Stimulated activated effector memory CD8-positive, alpha-beta T cell treated with anti-CD3 and anti-CD28 coated beads, Interleukin-12 subunit alpha, Interleukin-12 subunit beta, amount 100 ng/mL, for 72 hours (primary cell): ENCODE measurements at regions not wholly inside any gene's neighbourhood (a gene's known extent, or its start where the extent isn't known, plus 50 kb on each side); places are given as distances from the start of the nearest gene placed in this dataset.
"Not testable (repeated sequence)": the region's sequence is repeated elsewhere in the genome, so short reads cannot be mapped to it uniquely, and the experiment has no call there.

Experiments used
- ATAC-seq: fragments of 150-1000 bp; cut with Tn5 transposase; 2 replicates; pipeline ENCODE4 v1.10.0; 2021
- DNase-seq, 2 donors: peaks; one replicate each; pipeline ENCODE4 v3.0.0; 2021 to 2022; ENCODE audit warnings: low spot score in 2 of 2
- H3K27ac Mint-ChIP-seq: one replicate; pipeline ENCODE4 v1.8.0; 2022; ENCODE audit warnings: mild to moderate bottlenecking, mixed read lengths
- H3K36me3 Mint-ChIP-seq: one replicate; pipeline ENCODE4 v1.8.0; 2022; ENCODE audit warnings: mild to moderate bottlenecking, mixed read lengths
- H3K4me1 Mint-ChIP-seq: one replicate; pipeline ENCODE4 v1.8.0; 2022; ENCODE audit warnings: mixed read lengths
- H3K4me3 Mint-ChIP-seq: one replicate; pipeline ENCODE4 v1.8.0; 2022; ENCODE audit warnings: mild to moderate bottlenecking, mixed read lengths
- H3K9me3 Mint-ChIP-seq: one replicate; pipeline ENCODE4 v1.8.0; 2022; ENCODE audit warnings: mixed read lengths

- Mint-ChIP-seq H3K9me3 (peaks cover 8% of the 10 kb centered on the region), H3K4me1 (no peaks in the 10 kb centered on the region), H3K4me3 (no peak overlapping the region), H3K36me3 (no peaks in the 10 kb centered on the region), H3K27ac (no peak overlapping the region)
- ATAC-seq: no peak
- DNase-seq: no peak
These were observed 90.0 kb downstream of the CAPZA3 start for GRCh38 chr12:18827913-18828312.

- no peak overlapping the region for H3K4me3 Mint-ChIP-seq
- peaks cover 8% of the 10 kb centered on the region for H3K9me3 Mint-ChIP-seq
- ATAC-seq: no peak
These were observed 90.6 kb downstream of the CAPZA3 start for GRCh38 chr12:18828483-18828882.

GRCh38 chr12:18828987-18829386, 91.1 kb downstream of the CAPZA3 start:
- Mint-ChIP-seq H3K27ac (no peak overlapping the region), H3K4me3 (no peak overlapping the region), H3K4me1 (no peaks in the 10 kb centered on the region), H3K36me3 (no peaks in the 10 kb centered on the region), H3K9me3 (peaks cover 8% of the 10 kb centered on the region)
- ATAC-seq: no peak
- no peak for DNase-seq

More at GRCh38 chr12:18828483-18828882, 90.6 kb downstream of the CAPZA3 start:
- Mint-ChIP-seq H3K27ac (no peak overlapping the region), H3K36me3 (no peaks in the 10 kb centered on the region), H3K4me1 (no peaks in the 10 kb centered on the region)
- no peak for DNase-seq

GRCh38 chr12:18832932-18833331, 95.0 kb downstream of the CAPZA3 start:
- not testable (repeated sequence) for H3K27ac Mint-ChIP-seq, H3K4me3 Mint-ChIP-seq, ATAC-seq, H3K36me3 Mint-ChIP-seq, H3K9me3 Mint-ChIP-seq, DNase-seq, H3K4me1 Mint-ChIP-seq

GRCh38 chr12:18837025-18837424, 99.1 kb downstream of the CAPZA3 start:
- H3K4me1 Mint-ChIP-seq: no peaks in the 10 kb centered on the region
- no peaks in the 10 kb centered on the region for H3K9me3 Mint-ChIP-seq
- ATAC-seq (no peak), DNase-seq (no peak)
- no peak overlapping the region for H3K27ac Mint-ChIP-seq
- H3K4me3 Mint-ChIP-seq: no peak overlapping the region
- H3K36me3 Mint-ChIP-seq: no peaks in the 10 kb centered on the region

- Mint-ChIP-seq H3K36me3 (no peaks in the 10 kb centered on the region), H3K9me3 (no peaks in the 10 kb centered on the region), H3K27ac (no peak overlapping the region), H3K4me1 (no peaks in the 10 kb centered on the region), H3K4me3 (no peak overlapping the region)
- DNase-seq: no peak
- ATAC-seq: no peak
These were observed 99.6 kb downstream of the CAPZA3 start for GRCh38 chr12:18837505-18837904.

GRCh38 chr12:18840997-18841396, 103.1 kb downstream of the CAPZA3 start:
- H3K4me1 Mint-ChIP-seq, H3K9me3 Mint-ChIP-seq, H3K4me3 Mint-ChIP-seq, DNase-seq, H3K36me3 Mint-ChIP-seq, H3K27ac Mint-ChIP-seq, ATAC-seq: not testable (repeated sequence)

GRCh38 chr12:18849080-18849479, 111.2 kb downstream of the CAPZA3 start:
- H3K36me3 Mint-ChIP-seq: no peaks in the 10 kb centered on the region
- ATAC-seq (peak; percentile 50), DNase-seq (no peak)
- no peaks in the 10 kb centered on the region for H3K9me3 Mint-ChIP-seq
- no peak overlapping the region for H3K4me3 Mint-ChIP-seq
- H3K27ac Mint-ChIP-seq: no peak overlapping the region
- no peaks in the 10 kb centered on the region for H3K4me1 Mint-ChIP-seq

GRCh38 chr12:18849761-18850160, 111.8 kb downstream of the CAPZA3 start:
- H3K36me3 Mint-ChIP-seq: no peaks in the 10 kb centered on the region
- no peak overlapping the region for H3K27ac Mint-ChIP-seq
- DNase-seq (no peak), ATAC-seq (no peak)
- no peaks in the 10 kb centered on the region for H3K4me1 Mint-ChIP-seq
- no peak overlapping the region for H3K4me3 Mint-ChIP-seq
- no peaks in the 10 kb centered on the region for H3K9me3 Mint-ChIP-seq

GRCh38 chr12:18850752-18851151, 112.8 kb downstream of the CAPZA3 start:
- no peaks in the 10 kb centered on the region for H3K9me3 Mint-ChIP-seq
- ATAC-seq: no peak
- no peaks in the 10 kb centered on the region for H3K4me1 Mint-ChIP-seq
- no peak overlapping the region for H3K4me3 Mint-ChIP-seq
- H3K36me3 Mint-ChIP-seq: no peaks in the 10 kb centered on the region
- no peak for DNase-seq
- H3K27ac Mint-ChIP-seq: no peak overlapping the region

GRCh38 chr12:18851271-18851670, 113.4 kb downstream of the CAPZA3 start:
- Mint-ChIP-seq H3K27ac (no peak overlapping the region), H3K4me3 (no peak overlapping the region), H3K9me3 (no peaks in the 10 kb centered on the region), H3K4me1 (no peaks in the 10 kb centered on the region), H3K36me3 (no peaks in the 10 kb centered on the region)
- no peak for ATAC-seq
- DNase-seq: no peak

GRCh38 chr12:18853570-18854366, 115.8 kb downstream of the CAPZA3 start:
- no peak for DNase-seq

GRCh38 chr12:18857656-18858055, 119.7 kb downstream of the CAPZA3 start:
- no peaks in the 10 kb centered on the region for H3K4me1 Mint-ChIP-seq
- no peak overlapping the region for H3K4me3 Mint-ChIP-seq
- no peaks in the 10 kb centered on the region for H3K9me3 Mint-ChIP-seq
- H3K36me3 Mint-ChIP-seq: no peaks in the 10 kb centered on the region
- H3K27ac Mint-ChIP-seq: no peak overlapping the region
- ATAC-seq (peak; percentile 42), DNase-seq (no peak)

More at GRCh38 chr12:18853570-18854366, 115.8 kb downstream of the CAPZA3 start:
- Mint-ChIP-seq H3K4me3 (no peak overlapping the region), H3K27ac (no peak overlapping the region), H3K36me3 (no peaks in the 10 kb centered on the region), H3K9me3 (no peaks in the 10 kb centered on the region), H3K4me1 (no peaks in the 10 kb centered on the region)
- no peak for ATAC-seq

- DNase-seq: no peak
- H3K4me1 Mint-ChIP-seq: no peaks in the 10 kb centered on the region
- no peaks in the 10 kb centered on the region for H3K9me3 Mint-ChIP-seq
- no peak for ATAC-seq
- no peaks in the 10 kb centered on the region for H3K36me3 Mint-ChIP-seq
- no peak overlapping the region for H3K4me3 Mint-ChIP-seq
- no peak overlapping the region for H3K27ac Mint-ChIP-seq
These were observed 121.5 kb downstream of the CAPZA3 start for GRCh38 chr12:18859400-18859799.

GRCh38 chr12:18861287-18861858, 123.5 kb downstream of the CAPZA3 start:
- H3K9me3 Mint-ChIP-seq: no peaks in the 10 kb centered on the region
- DNase-seq: no peak
- no peak for ATAC-seq
- H3K4me1 Mint-ChIP-seq: no peaks in the 10 kb centered on the region
- H3K4me3 Mint-ChIP-seq: no peak overlapping the region
- H3K27ac Mint-ChIP-seq: no peak overlapping the region
- H3K36me3 Mint-ChIP-seq: no peaks in the 10 kb centered on the region

GRCh38 chr12:18863769-18864500, 126.0 kb downstream of the CAPZA3 start:
- ATAC-seq: no peak
- Mint-ChIP-seq H3K9me3 (no peaks in the 10 kb centered on the region), H3K36me3 (no peaks in the 10 kb centered on the region), H3K27ac (no peak overlapping the region), H3K4me1 (no peaks in the 10 kb centered on the region), H3K4me3 (no peak overlapping the region)
- DNase-seq: no peak
